ENCODE measurements at regions not wholly inside any gene's neighbourhood (a gene's known extent, or its start where the extent isn't known, plus 50 kb on each side); places are given as distances from the start of the nearest gene placed in this dataset.
"Not testable (repeated sequence)": the region's sequence is repeated elsewhere in the genome, so short reads cannot be mapped to it uniquely, and the experiment has no call there.

DNA sequence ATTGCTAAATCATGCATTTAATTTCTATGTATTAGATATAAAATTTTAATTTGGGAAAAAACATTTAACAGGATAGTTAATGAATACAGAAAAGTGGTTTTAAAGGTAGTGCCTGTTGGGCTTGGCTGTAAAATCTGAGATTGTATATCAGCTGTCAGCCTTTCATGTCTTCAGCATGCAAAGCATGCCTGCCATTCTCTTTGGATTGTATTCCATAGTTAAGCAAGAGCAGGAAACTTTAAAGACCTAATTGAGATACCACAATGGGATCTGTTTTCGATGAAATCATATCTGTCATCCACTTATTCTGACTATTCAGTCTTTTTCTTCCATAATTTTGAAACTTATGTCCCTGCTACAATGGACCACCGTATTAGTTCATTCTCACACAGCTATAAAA is 451.0 kb upstream of the DDI1 start:
- DNase-seq (ENCODE audit: low read depth), result no peak

DNA sequence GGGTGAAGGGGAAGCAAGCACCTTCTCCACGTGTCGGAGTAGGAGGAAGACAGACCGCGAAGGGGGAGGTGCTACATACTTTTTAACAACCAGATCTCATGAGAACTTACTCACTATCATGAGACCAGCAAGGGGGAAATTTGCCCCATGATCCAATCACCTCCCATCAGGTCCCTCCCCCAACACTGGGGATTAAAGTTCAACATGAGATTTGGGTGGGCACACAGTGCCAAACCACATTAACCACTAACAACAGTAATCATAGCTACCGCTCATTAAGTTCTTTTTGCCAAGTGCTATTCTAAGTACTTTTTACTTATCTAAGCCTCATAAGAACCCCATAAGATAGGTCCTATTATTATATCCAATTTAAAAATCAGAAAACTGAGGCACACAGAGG is 450.5 kb upstream of the DDI1 start:
- DNase-seq (ENCODE audit: low read depth), result no peak

DNA sequence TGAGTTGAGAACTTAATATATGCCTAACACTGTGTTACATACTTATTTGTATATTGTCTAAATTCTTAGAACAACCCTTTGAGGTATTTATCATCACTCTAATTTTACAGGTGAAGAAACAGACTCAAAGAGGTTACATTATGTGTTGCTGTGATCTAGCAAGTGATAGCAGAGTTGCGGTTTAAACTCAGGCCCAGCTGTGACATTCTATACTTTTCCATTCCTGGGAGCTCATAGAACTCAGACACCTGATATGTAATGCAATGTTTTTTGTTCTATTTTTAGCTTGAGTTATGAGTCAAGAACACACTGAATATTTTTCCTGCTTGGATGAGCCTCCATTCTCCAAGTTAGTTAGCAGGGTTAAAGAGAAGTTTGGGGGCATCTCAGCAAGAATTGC is 449.7 kb upstream of the DDI1 start:
- DNase-seq (ENCODE audit: low read depth), result no peak

GRCh38 chr11:103587901-103588788 is 448.3 kb upstream of the DDI1 start:
- no peak for DNase-seq (ENCODE audit: low read depth)

DNA sequence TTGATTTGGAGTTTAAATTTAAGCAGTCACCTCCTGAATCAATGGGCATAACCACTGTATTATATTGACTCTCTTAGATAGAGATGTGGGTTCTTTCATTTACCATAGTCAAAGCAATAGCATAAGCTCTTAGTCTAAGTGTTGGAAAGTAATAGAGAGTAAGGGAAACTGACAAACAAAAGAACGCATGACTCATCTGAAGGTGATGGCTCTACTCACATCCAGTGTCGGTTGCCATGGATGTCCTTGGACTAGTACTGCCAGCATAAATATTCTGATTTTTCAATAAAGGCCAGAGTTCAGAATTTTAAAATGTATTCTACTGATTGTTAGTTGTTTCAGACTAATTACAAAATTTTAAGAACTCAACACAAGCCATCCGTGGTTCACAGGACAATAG is 444.9 kb upstream of the DDI1 start:
- no peak for DNase-seq (ENCODE audit: low read depth)

GRCh38 chr11:103594283-103594682 is 442.2 kb upstream of the DDI1 start:
- no peak for DNase-seq (ENCODE audit: low read depth)

- no peak for DNase-seq (ENCODE audit: low read depth)
Observed at GRCh38 chr11:103596315-103596714, 440.1 kb upstream of the DDI1 start.

DNA sequence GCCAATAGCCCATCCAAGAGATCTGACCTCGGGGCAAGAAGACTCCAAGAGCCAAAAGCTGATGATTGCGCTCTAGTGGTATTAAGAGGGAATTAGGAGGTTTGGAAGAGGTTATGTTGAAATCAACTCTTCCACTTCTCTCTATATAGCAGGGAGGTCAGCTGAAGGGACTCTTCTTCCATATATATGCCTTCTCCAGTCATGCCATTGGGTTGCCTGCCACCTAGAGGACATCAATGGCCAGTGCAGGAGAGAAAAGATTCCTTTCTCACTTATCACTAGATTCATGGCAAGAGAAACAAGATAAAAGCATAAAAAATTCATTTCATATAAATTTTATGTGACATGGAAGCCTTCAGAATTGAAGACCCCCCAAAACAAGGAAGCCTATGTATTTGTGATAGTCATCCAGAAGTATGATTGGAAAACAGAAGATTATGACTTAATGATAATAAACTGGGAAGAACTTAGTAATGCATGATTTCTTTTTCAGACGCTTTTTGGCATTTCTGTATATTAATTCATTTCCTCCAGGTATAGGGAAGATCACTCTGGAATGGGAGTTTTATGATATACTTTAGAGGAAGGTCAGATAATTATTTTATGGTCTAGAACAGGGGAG is 435.1 kb upstream of the DDI1 start:
- DNase-seq (ENCODE audit: low read depth), result peak; percentile 25

- no peak for DNase-seq (ENCODE audit: low read depth)
Observed at GRCh38 chr11:103602840-103603239, 433.6 kb upstream of the DDI1 start.

DNA sequence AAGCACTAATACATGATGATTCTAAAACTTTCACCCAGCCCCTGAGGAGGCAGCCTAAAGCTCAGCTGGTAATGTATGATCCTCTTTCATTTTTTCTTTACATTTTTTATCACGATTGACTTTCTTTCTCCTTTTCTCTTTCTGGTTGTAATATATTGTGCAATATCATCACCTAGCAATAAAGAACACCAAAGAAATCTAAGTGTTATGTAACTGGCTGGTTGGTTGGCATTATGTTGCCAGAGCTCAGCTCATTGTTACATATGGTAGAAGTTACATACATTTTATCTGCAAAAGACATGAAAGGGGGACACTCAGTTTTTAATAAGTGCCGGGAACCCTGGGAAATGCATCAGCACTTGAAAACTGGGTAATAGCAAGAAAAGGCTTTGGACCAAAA is 432.1 kb upstream of the DDI1 start:
- no peak for DNase-seq (ENCODE audit: low read depth)

DNA sequence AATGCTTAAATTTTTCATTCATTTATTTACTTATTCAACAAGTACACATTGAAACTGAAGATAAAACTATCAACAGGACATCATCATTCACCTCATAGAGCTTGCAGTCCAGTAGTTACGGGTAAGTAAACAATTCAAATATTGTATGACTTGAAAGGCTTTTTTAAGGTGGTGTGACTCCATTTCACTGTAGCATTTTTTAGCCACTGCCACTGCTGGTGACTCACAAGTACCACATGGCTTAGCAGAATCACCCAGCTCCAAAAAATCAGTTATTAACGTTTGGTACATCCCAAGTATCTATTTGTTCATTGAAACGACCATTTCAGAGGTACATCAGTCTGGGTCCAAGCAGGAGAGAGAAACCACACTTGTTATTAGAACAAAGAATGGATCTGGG is 427.9 kb upstream of the DDI1 start:
- peak; percentile 13 for DNase-seq (ENCODE audit: low read depth)

DNA sequence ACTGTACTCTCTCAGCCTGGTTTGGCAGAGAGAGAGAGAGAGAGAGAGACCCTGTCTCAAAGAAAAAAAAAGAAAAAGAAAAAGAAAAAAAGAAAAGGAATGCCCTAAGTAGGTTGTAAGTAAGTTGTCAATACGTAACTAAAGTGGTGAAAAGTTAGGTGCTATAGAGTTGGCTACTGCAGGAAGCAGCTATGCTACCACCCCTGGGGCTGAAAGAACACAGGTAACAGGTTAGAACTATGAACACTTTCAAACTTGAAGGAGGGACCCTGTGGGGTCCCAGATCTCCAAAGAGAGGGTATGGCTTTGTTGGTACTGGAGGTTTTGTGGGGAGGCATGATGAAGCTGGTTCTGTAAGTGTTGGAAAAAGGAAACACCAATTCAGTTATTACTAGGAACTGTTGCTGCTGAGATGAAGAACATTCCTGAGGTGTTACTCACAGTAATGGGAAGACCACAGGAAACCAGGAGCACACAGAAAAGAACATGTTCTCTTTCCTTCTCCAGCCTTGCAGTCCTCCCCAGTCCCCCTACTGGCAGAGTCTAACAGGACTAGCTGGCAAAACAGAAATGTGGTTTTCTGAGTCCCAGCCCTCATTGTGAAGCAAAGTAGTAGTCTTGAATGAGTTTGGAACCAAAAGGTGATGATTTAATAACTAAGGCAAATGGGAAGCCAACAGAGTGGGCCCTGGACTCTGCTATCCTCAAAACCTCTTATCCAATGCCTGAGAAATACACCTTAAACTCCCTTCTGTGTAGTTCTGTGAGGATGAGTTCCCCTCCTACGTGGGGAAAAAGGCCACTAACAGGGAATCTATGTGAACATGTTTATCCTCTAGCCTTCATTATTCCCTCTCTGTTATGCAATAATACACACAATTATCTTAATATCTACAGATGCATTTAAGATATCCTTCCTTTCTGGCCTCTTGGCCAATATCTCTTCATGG is 427.0 kb upstream of the DDI1 start:
- DNase-seq (ENCODE audit: low read depth), result peak; percentile 86

DNA sequence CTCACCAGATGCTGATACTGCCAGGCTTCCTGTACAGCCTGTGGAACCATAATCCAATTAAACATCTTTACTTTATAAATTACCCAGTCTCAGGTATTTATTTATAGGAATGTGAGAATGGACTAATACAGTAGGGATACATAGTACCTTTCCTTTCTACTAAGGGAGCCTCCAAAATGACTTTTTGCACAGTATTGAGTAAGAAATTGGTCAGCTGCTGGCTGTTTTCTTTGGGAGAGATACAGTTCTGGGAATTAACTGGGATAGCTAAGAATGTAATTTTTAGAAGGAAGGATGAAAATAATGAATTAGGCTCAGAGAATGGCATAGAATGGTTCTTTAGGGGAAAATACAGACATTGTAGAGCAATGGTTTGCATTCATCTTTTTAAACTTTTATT is 426.0 kb upstream of the DDI1 start:
- no peak for DNase-seq (ENCODE audit: low read depth)

DNA sequence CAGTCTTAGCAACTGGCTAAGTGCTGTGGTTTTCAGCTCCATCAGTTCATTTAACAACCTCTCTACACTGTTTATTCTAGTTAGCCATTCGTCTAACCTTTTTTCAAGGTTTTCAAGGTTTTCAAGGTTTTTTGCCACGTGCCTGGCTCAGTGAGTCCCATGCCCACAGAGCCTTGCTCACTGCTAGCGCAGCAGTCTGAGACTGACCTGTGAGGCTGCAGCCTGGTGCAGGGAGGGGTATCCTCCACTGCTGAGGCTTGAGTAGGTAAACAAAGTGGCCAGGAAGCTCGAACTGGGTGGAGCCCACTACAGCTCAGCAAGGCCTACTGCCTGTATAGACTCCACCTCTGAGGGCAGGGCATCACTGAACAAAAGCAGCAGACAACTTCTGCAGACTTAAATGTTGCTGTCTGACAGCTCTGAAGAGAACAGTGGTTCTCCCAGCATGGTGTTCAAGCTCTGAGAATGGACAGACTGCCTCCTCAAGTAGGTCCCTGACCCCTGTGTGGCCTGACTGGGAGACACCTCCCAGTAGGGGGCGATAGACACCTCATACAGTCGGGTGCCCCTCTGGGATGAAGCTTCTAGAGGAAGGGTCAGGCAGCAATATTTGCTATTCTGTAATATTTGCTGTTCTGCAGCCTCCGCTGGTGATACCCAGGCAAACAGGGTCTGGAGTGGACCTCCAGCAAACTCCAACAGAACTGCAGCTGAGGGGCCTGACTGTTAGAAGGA is 424.7 kb upstream of the DDI1 start:
- not testable (repeated sequence) for DNase-seq (ENCODE audit: low read depth)

- not testable (repeated sequence) for DNase-seq (ENCODE audit: low read depth)
Observed at GRCh38 chr11:103612451-103612850, 424.0 kb upstream of the DDI1 start.

- not testable (repeated sequence) for DNase-seq (ENCODE audit: low read depth)
Observed at GRCh38 chr11:103616586-103616985, 419.9 kb upstream of the DDI1 start.

DNA sequence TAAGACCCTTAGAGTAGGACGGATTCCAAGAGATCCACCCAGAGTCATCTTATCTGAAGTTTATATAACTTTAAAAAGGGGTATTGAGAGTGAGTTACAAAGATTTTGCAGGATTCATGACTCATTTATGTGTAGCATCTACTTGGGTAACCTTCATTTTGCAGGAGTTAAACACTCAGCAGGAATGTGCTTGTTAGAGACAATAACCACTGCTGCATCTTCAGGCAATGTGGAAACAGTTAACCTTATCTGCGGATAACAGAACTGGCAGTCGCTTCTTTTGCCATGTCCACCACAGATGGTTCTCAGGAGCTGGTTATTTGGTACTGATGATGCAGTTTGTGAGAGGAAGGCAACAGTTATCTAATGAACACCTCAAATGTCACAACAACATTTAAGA is 417.9 kb upstream of the DDI1 start:
- DNase-seq (ENCODE audit: low read depth), result no peak

- DNase-seq (ENCODE audit: low read depth), result no peak
Observed at GRCh38 chr11:103619480-103619879, 417.0 kb upstream of the DDI1 start.

DNA sequence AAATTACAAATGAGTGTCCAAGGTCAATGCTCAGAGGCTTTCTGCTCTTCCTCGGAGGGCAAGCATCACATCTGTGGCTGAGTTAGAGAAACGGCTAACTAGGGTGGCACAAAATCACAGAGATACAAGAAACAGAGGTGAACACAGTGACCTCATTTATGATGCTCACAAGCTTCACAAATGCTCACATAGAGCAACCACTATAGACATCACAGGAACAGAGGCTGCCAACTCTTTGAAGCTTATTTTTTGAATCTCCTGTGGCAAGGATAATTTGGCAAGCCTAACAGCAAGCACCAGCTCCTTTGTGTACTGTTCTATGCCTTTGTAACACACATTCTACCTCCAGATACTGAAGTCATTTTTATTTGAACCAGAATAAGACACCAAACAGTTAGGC is 416.5 kb upstream of the DDI1 start:
- no peak for DNase-seq (ENCODE audit: low read depth)

DNA sequence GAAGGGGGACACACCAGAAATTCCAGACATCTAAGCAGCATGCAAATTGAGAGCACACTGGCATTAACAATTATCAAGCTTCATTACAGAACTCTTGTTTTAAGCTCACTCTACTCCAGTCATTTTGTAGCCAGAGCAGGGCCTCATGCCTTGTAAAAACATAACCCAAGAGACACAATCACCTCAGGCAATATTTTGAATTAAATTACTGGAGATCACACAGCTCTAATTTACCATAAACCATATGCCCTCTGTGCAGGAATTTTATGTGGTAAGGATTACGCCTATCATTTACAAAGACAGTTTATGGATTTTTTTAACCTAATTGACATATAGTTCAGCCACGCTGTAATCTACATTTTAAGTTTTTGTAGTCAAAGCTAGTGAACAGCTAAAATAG is 414.1 kb upstream of the DDI1 start:
- no peak for DNase-seq (ENCODE audit: low read depth)

- DNase-seq (ENCODE audit: low read depth), result no peak
Observed at GRCh38 chr11:103623933-103624332, 412.5 kb upstream of the DDI1 start.

All from stromal cell of bone marrow (primary cell).